ENCODE measurements at regions not wholly inside any gene's neighbourhood (a gene's known extent, or its start where the extent isn't known, plus 50 kb on each side); places are given as distances from the start of the nearest gene placed in this dataset.

- DNase-seq: no peak
Observed at GRCh38 chr11:111194860-111195568, 50.5 kb upstream of the POU2AF2 start.

DNA sequence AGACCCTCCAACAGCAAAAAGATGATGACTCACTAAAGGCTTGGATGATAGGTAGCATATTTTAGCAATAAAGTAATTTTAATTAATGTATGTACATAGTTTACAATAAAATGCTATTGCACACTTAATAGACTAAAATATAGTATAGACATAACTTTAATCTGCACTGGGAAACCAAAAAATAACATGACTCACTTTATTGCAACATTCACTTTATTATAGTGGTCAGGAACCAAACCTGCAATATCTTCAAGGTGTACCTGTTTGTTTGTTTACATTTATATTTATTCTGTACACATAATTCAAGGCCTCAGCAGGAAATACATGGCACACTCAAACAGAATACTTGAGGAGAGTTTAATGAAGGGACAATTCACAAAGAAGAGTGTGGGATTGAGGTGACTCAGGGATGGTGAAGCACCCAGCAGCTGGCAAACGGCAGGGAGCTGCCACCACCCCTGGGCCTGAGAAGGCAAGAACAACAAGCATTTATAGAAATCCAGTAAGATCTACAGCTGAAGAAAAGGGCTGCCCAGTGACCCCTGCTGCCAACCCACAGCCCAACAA is 51.5 kb upstream of the POU2AF2 start:
- DNase-seq: no peak

DNA sequence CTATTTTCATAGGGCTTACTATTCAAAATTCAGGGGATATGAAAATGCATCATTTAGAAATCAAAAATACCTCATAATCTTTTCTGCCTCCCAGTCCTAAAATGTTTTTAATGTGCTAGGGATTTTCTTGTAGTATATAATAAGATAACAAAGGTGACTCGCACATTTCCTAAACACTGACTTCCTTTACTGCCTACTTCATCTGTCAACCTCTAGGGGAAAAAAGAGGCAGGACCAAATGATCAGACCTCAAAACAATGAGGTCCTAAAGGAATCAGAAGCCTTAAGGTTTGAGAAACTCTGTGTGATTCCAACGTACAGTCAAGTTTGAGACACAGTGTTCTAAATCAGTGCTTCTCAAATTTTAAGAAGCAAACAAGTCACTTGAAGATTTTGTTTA is 56.1 kb upstream of the POU2AF2 start:
- no peak for DNase-seq

DNA sequence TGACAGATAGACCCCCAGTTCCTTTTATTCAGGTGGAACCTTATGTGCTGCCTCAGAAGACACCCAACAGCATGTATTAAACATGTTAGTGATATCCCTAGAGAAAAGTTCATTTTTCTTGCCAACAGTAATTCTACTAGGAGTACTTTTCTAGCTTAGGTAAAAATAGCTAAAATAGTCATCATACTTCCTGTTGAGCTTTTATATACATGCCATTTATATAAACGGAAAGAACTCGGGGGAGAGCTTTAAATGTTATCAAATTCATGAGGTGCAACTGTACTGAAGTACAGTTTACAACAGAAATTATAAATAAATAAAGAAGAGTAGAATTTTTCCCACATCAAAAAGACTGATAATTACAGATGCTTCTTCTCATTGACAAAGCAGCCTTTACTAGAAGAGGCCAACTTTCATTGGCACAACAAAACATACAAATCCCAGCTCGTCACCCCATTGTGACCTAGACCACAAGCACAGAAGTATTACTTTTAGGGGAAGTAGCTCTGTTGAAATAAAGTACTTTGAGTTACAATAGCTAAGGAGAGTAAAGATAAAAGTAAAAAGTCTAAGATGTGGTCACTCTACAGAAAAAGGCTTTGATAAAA is 59.1 kb upstream of the POU2AF2 start:
- DNase-seq: no peak

GRCh38 chr11:111185266-111185665 is 60.3 kb upstream of the POU2AF2 start:
- no peak for DNase-seq

GRCh38 chr11:111183706-111184105 is 61.8 kb upstream of the POU2AF2 start:
- DNase-seq: no peak

GRCh38 chr11:111179184-111179910 is 66.2 kb upstream of the POU2AF2 start:
- no peak for DNase-seq

GRCh38 chr11:111177037-111177871 is 68.3 kb upstream of the POU2AF2 start:
- DNase-seq: no peak

GRCh38 chr11:111176603-111177002 is 68.9 kb upstream of the POU2AF2 start:
- no peak for DNase-seq

DNA sequence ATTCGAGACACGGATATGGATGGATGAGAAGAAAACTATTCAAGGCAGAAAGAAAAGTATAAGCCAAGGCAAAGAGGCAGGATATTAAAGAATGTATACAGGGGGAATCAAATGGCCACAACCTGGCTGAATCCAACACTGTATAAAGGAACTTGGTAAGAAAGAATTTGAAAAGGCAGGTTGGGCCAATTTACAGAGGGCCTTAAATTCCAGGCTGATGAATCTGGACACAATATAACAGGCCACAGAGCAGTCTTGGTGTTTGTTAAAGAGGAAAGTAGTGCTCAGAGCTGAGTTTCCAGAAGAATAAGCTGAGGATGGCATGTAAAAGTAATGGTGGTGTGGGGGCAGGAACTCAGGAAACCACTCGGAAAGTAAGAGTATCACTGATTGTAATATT is 72.3 kb upstream of the POU2AF2 start:
- DNase-seq: no peak

DNA sequence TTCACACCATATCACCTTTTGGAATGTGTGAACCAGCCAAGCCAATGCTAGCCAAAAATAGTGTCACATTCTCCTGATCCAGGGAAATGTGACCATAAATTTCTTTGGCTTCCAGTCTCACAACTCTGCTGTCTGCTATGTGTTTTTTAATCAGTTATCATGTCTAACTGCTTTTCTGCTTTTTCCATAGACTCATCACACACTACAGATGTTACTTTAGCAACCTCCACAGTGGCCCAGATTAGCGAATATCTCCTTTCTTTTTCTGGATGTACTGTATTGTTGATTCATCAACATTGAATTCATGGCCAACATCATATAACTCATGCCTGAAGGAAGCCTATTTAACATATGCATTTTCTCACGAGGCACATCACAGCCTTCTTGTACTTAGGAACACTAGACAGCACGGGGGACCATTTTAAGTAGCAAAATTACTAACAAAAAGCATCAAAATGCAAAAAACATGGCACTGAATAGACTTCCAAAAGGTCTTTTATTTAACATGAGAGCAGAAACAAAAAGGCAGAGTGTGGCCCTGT is 73.1 kb upstream of the POU2AF2 start:
- no peak for DNase-seq

GRCh38 chr11:111170761-111171379 is 74.7 kb upstream of the POU2AF2 start:
- DNase-seq: no peak

- DNase-seq: no peak
Observed at GRCh38 chr11:111169367-111169766, 76.2 kb upstream of the POU2AF2 start.

DNA sequence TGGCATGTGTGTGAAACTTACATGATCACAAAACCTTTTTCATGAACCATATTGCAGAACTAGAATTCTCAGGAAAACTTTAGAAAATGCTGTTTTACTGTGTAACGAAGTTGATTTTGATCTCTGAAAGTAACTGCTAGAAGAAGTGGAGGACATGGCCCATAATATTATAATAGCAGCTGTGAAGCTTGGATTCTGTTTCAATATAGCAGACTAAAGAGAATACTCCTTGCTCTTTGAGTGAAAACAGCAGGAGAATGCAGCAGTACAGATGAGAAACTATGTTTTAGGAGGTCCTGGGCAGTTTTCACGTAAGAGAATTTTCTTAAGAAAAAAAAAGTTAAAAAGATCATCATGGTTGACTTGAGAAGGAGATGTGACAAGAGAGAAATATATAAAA is 76.7 kb upstream of the POU2AF2 start:
- no peak for DNase-seq

DNA sequence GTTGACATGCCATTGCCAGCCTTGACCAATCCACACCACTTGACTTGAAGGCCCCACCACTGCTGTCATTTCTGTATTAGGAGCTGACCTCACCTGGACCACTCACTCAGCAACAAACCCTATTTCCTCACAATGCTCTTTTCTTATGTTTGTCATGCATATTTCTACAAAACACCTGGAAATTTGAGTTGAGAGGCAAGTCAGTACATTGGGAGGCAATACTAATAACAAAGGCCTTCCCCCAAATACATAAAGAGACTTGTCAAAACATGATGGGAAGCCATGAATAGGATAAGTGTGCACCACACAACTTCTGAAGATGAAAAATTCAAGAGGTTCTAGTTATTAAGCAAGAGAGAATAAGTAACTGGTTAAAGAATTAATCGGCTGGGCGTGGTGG is 77.9 kb upstream of the POU2AF2 start:
- no peak for DNase-seq

- no peak for DNase-seq
Observed at GRCh38 chr11:111166598-111166997, 78.9 kb upstream of the POU2AF2 start.

DNA sequence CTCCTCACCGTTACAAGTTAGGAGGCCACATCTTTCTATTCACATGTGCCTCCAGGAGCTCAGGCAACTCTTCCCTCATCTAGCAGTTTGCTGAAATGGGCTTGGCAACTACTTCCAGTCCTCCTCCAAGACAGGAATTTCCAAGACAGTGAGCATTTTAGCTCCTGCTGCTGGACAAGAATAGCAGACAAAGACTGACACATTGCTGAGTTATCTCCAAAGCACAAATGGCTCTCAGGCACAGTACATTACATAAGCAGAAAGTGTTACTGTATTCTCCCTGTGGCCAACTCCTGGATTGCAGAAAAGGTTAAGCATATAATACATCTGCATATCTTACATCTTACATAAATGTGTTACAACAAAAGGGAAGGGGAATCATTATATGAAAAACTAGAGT is 83.2 kb upstream of the POU2AF2 start:
- no peak for DNase-seq

DNA sequence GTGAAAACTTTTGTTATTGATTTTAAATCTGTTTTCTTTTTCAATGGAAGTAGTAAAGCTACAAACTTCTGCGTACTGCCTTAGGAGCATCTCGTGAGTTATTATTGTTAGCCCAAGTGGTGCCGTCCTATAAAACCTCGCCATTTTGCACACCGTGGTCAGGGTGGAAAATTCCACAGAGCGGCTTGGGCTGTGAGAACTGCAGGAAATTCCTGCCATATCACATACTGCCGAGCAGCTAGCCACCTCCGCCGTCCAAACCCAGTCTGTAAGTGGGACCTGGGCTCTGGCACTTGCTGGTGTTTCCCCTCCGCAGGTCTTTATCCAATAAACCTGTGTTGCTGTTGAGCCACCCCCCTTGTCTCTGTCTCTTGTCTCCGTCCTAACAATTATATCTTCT is 88.0 kb upstream of the POU2AF2 start:
- DNase-seq: no peak

- no peak for DNase-seq
Observed at GRCh38 chr11:111155021-111155420, 90.5 kb upstream of the POU2AF2 start.

DNA sequence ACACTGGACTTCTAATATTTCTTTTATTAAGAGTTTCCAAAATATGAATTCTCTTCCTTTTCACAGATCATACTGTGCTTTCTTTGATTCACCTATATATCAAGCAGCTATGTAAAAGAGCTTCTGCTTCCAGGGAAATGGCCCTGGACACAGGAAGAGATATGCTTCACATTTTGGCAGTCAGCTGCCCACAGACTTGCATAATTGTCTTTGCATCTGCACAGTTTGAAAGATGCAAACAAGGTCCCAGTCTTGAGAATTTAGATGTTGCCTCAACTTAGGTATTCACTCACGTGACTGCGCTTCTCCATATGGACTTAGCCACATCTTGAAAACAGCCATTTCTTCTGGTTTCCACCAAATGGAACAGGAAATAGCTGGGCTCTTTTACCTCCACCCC is 92.3 kb upstream of the POU2AF2 start:
- no peak for DNase-seq

- no peak for DNase-seq
Observed at GRCh38 chr11:111148953-111149352, 96.6 kb upstream of the POU2AF2 start.

DNA sequence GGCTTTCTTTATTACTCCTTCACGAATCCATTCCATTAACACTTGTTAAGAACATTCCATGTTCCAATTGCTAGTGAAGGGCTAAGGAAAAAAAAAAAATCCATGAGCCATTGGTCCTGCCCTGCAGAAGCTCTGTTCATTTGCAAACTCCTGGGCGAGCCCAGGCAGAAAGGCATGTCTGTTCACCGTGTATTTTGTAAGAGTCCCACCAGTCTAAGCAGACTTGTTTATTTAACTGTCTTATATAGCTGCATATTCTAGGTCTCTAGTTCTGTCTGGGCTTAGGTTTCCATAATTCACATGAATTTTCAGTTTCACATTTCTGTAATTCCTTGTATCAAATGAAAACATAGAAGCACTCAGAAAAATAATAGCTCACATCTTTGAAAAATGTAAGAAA is 97.4 kb upstream of the POU2AF2 start:
- no peak for DNase-seq
